ENCODE measurements at regions not wholly inside any gene's neighbourhood (a gene's known extent, or its start where the extent isn't known, plus 50 kb on each side); places are given as distances from the start of the nearest gene placed in this dataset.

DNA sequence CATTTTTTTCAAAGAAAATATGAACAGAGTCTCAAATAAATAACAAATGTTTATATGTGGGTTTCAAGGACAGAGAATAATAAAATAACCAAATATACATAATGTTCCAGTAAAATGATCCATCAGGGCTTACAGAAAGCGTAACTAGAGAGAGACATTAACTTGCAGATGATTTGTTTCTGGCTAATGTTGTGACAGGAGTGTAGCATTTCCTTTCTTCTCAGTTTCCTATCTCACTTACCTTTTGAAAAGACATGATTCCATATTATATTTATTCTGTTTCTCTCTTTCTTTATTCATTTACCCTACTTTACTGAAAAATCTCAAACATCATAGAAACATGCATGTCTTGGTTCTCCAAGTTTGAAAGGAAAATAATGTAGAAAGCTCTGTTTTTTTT, 451.3 kb upstream of the CDH9 start:
- Histone ChIP-seq H2AK5ac (ENCODE audit: insufficient read length, low read length) (no peak overlapping the region), H3K79me2 (ENCODE audit: insufficient read depth, low read length) (no peaks in the 10 kb centered on the region), H2BK120ac (ENCODE audit: low read depth, low read length, poor library complexity, severe bottlenecking) (no peak overlapping the region), H3K4me2 (ENCODE audit: insufficient read depth, insufficient read length, low read length) (no peak overlapping the region), H2BK12ac (ENCODE audit: insufficient read length, low read depth, low read length) (no peak overlapping the region), H3K4me1 (ENCODE audit: insufficient read depth, low read length) (no peaks in the 10 kb centered on the region), H2AFZ (ENCODE audit: low read length) (no peak overlapping the region), H3K9me3 (ENCODE audit: control insufficient read depth, low read depth, low read length) (no peaks in the 10 kb centered on the region), H3T11ph (ENCODE audit: low read length) (no peak overlapping the region), H2BK5ac (ENCODE audit: insufficient read length, low read length) (no peak overlapping the region), H3K14ac (ENCODE audit: insufficient read depth, low read length) (no peak overlapping the region), H3K79me1 (ENCODE audit: insufficient read depth, low read depth, low read length, poor library complexity, severe bottlenecking) (no peaks in the 10 kb centered on the region), H3K23me2 (ENCODE audit: insufficient read length, low read depth, low read length, poor library complexity, severe bottlenecking) (no peaks in the 10 kb centered on the region), H3K4ac (ENCODE audit: low read depth, low read length) (no peak overlapping the region), H3K27me3 (ENCODE audit: insufficient read depth, low read length) (no peaks in the 10 kb centered on the region), H2BK15ac (ENCODE audit: low read depth, low read length) (no peak overlapping the region), H2BK20ac (ENCODE audit: low read depth, low read length, poor library complexity, severe bottlenecking) (no peak overlapping the region), H3K27ac (ENCODE audit: insufficient read length, low read depth, low read length) (no peak overlapping the region), H3K9ac (ENCODE audit: extremely low read depth, insufficient read length, low read length) (no peak overlapping the region), H4K8ac (replicated peaks; ENCODE audit: insufficient read length, low read depth, low read length) (no peak overlapping the region), H3K23ac (ENCODE audit: insufficient read length, low read depth, low read length) (no peak overlapping the region), H4K20me1 (ENCODE audit: control insufficient read depth, insufficient read depth, insufficient read length) (no peaks in the 10 kb centered on the region), H3K56ac (ENCODE audit: insufficient read length, low read depth, low read length) (no peak overlapping the region), H3K18ac (ENCODE audit: insufficient read length, low read depth, low read length) (no peak overlapping the region), H4K91ac (ENCODE audit: insufficient read length, low read depth, low read length) (no peak overlapping the region), H4K5ac (ENCODE audit: insufficient read length, low read depth, low read length) (no peak overlapping the region)
- TF ChIP-seq, protein P1, sequence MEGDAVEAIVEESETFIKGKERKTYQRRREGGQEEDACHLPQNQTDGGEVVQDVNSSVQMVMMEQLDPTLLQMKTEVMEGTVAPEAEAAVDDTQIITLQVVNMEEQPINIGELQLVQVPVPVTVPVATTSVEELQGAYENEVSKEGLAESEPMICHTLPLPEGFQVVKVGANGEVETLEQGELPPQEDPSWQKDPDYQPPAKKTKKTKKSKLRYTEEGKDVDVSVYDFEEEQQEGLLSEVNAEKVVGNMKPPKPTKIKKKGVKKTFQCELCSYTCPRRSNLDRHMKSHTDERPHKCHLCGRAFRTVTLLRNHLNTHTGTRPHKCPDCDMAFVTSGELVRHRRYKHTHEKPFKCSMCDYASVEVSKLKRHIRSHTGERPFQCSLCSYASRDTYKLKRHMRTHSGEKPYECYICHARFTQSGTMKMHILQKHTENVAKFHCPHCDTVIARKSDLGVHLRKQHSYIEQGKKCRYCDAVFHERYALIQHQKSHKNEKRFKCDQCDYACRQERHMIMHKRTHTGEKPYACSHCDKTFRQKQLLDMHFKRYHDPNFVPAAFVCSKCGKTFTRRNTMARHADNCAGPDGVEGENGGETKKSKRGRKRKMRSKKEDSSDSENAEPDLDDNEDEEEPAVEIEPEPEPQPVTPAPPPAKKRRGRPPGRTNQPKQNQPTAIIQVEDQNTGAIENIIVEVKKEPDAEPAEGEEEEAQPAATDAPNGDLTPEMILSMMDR (conservative IDR thresholded peaks at IDR 0.05): no peak
- WGBS (ENCODE audit: extremely low coverage, insufficient read length, low lambda C conversion rate): no CpG with 5 or more reads among the region's 1 CpG
- no peak overlapping the region for H3K27ac Mint-ChIP-seq
- no peaks in the 10 kb centered on the region for H3K4me1 Mint-ChIP-seq
- H3K9me3 Mint-ChIP-seq: peaks cover 0 to 13% of the 10 kb centered on the region in 2 experiments; a peak in 3 of 5 replicates
- H3K4me3 Mint-ChIP-seq: no peak overlapping the region
- no peaks in the 10 kb centered on the region for H3K27me3 Mint-ChIP-seq (ENCODE audit: low read depth)
- DNase-seq: no peak
- H3K36me3 Mint-ChIP-seq (ENCODE audit: insufficient read depth in 1 of 3, low read depth in 3 of 3): peaks cover 0 to 4% (median 0%) of the 10 kb centered on the region in 3 experiments; a peak in 3 of 7 replicates

Measured in H9 (cell line).